ENCODE measurements at regions not wholly inside any gene's neighbourhood (a gene's known extent, or its start where the extent isn't known, plus 50 kb on each side); places are given as distances from the start of the nearest gene placed in this dataset.

DNA sequence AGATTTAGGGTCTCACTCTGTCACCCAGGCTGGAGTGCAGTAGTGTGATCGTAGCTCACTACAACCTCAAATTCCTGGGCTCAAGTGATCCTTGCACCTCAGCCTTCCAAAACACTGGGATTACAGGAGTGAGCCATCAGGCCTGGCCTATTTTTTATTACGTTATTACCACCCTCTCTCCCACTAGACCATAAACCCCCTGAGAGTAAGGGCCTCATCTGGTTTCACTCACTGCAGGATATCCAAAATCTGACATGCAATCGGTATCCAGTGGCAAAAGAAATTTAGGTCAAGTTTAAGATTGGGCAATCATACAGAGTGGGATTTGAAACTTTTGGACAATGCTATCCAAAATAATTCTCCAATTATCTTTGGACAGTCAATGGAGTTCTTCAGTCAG is 117.0 kb upstream of the NEBL start:
- DNase-seq (ENCODE audit: low spot score): no peak
- no peak for TF ChIP-seq CTCF (IDR thresholded peaks at IDR 0.05; ENCODE audit: extremely low read depth, missing control alignments)

DNA sequence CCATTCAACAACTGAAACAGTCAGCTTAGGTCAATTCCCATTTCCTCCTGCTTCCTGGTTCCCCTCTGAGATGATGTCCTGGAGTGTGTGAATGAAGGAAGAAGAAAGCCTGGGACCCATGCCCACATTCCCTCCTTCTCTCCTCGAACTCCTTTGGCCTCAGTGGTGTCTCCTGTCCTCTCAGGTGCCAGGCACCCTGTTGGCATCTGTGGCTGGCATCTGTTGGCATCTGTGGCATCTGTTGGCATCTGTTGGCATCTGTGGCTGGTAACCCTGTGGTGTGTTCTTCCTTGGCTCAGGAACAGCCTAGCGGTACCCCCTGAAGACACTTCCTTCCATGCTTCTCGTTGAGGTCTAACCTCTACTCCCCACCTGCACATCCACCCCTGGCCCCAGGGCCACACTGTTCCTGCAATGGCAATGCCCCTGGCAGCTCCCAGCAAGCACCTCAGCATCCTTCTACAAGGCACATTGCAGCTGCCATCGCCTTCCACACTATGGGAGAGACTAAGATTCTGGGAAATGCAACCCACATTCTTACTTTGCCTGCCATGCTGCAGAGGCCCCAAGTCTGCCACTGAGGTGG is 114.4 kb upstream of the NEBL start:
- TF ChIP-seq CTCF (IDR thresholded peaks at IDR 0.05; ENCODE audit: extremely low read depth, missing control alignments): no peak
- no peak for DNase-seq (ENCODE audit: low spot score)

DNA sequence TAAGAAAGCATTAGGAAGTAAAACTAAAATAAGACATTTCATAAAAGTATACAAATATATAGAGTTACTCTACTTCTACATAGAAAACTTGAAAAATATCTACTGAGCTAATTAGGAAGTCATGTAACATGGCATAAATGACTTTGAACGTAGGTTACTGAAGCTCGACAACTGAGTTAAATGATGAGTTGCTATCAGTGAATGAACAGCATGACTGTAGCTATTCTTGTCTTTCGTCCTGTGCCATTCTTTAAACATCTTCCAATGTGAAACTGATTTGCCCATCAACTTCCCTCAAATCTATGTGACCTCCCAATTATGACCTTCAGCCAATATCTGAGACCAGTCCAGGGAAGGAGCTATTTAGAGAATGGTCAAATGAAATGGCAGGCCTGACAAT is 113.5 kb upstream of the NEBL start:
- no peak for DNase-seq (ENCODE audit: low spot score)
- no peak for TF ChIP-seq CTCF (IDR thresholded peaks at IDR 0.05; ENCODE audit: extremely low read depth, missing control alignments)

GRCh38 chr10:21003240-21003822 is 106.2 kb upstream of the NEBL start:
- no peak for DNase-seq (ENCODE audit: low spot score)
- no peak for TF ChIP-seq CTCF (IDR thresholded peaks at IDR 0.05; ENCODE audit: extremely low read depth, missing control alignments)

DNA sequence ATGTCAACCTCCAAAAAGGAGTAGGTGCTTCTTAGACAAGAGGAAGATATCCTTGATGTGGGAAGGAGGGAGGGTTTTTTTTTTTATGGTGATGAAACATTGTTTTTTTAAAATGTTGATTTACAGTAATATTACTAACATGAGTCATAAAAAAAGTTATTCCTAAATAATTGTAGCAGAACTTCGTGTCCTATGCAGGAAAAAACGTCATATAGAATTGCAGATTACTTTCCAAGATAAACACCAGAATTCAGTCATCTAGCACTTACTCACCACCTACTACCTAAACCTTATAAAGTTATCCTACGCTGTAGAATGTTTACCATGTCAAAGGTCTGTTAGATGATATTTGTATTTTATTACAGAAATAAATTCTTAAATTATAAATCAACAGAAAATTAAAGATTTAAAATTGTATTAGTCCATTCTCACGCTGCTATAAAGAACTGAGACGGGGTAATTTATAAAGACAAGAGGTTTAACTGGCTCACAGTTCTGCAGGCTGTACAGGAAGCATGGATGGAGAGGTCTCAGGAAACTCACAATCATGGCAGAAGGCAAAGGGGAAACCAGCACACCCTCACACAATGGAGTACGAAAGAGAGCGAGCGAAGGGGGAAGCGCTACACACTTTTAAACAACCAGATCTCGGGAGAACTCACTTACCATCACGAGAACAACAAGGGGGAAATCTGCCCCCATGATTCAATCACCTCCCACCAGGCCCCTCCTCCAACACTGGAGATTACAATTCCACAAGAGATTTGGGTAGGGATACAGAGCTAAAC is 105.2 kb upstream of the NEBL start:
- TF ChIP-seq CTCF (IDR thresholded peaks at IDR 0.05; ENCODE audit: extremely low read depth, missing control alignments): no peak

GRCh38 chr10:20999699-21000098 is 102.6 kb upstream of the NEBL start:
- TF ChIP-seq CTCF (IDR thresholded peaks at IDR 0.05; ENCODE audit: extremely low read depth, missing control alignments): no peak

More for the DNA sequence above, 105.2 kb upstream of the NEBL start:
- no peak for DNase-seq (ENCODE audit: low spot score)

DNA sequence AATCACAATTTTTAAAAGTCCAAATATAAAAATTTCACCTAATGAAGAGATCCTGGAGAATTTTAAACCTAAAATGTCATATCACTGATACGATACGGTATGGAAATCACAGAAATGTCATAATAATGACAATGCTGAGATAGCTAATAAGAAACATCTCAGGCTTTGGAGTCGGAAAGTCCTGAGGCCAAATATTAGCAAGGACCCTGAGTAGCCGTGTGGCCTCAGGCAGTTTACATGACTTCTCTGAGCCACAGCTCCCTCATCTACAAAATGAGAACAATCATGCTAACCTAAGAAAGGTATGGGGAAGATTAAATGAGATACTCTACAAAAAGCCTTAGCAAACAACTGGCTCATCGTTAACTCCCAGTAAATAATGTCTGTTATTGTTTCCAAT is 100.9 kb upstream of the NEBL start:
- no peak for DNase-seq (ENCODE audit: low spot score)
- TF ChIP-seq CTCF (IDR thresholded peaks at IDR 0.05; ENCODE audit: extremely low read depth, missing control alignments): no peak

More at GRCh38 chr10:20999699-21000098, 102.6 kb upstream of the NEBL start:
- DNase-seq (ENCODE audit: low spot score): no peak

Data from GM20000 (cell line).